WTC11 (cell line): ENCODE measurements at regions not wholly inside any gene's neighbourhood (a gene's known extent, or its start where the extent isn't known, plus 50 kb on each side); places are given as distances from the start of the nearest gene placed in this dataset.

Experiments used
- SMAD4 ChIP-seq: sonication (generic); formaldehyde crosslinking; IDR thresholded peaks from 2 replicates; pipeline ENCODE4 v1.8.0; 2022; ENCODE audit warnings: mild to moderate bottlenecking, missing genetic modification reagents
- STAT6 ChIP-seq: sonication (generic); formaldehyde crosslinking; conservative IDR thresholded peaks from 2 replicates; pipeline ENCODE4 v1.8.1; 2023; ENCODE audit warnings: mild to moderate bottlenecking, low read depth, missing genetic modification reagents, moderate library complexity
- ZNF512 ChIP-seq: sonication (generic); formaldehyde crosslinking; IDR thresholded peaks from 2 replicates; pipeline ENCODE4 v1.8.1; 2022; ENCODE audit warnings: missing genetic modification reagents, borderline replicate concordance

GRCh38 chr15:70501121-70501727 lies 262.1 kb downstream of the UACA start:
- TF ChIP-seq SMAD4 (CRISPR knock-in tag) = no peak
- TF ChIP-seq STAT6 = no peak
- no peak for TF ChIP-seq ZNF512 (CRISPR knock-in tag)
